ENCODE measurements at regions not wholly inside any gene's neighbourhood (a gene's known extent, or its start where the extent isn't known, plus 50 kb on each side); places are given as distances from the start of the nearest gene placed in this dataset.

DNA sequence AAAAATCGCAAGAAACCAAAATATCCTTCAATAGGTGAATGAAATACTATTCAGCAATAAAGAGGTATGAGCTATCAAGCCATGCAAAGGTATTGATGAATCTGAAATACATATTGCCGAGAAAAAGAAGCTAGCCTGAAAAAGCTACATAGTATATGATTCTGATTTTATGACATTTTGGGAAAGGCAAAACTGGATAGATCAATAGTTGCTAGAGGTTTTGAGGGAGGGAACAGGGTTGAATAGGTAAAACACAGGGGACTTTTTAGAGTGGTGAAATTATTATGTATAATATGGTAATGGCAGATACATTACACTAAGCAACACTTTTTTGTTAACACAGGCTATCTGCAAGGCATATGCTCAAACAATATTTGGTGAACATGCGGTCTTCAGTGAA lies 327.6 kb upstream of the ADAMTSL1 start:
- H3K4me3 ChIP-seq (ENCODE audit: low read length in 2 of 2), result no peak overlapping the region
- H3K79me1 ChIP-seq (ENCODE audit: low read depth, low read length), result no peaks in the 10 kb centered on the region
- no peak overlapping the region for H2BK15ac ChIP-seq (ENCODE audit: low read length)
- no peaks in the 10 kb centered on the region for H3K27me3 ChIP-seq (ENCODE audit: control insufficient read depth in 3 of 3, insufficient read depth in 3 of 3, low read depth in 1 of 3, low read length in 3 of 3)
- H4K8ac ChIP-seq (ENCODE audit: low read depth, low read length), result no peak overlapping the region
- no peak overlapping the region for H2BK5ac ChIP-seq (ENCODE audit: low read length)
- H3K4me2 ChIP-seq (ENCODE audit: insufficient read depth, low read length, poor library complexity, severe bottlenecking), result no peak overlapping the region
- no peak overlapping the region for H2AK5ac ChIP-seq (ENCODE audit: low read depth, low read length)
- no peak overlapping the region for H4K91ac ChIP-seq (ENCODE audit: low read depth, low read length, poor library complexity)
- DNase-seq (ENCODE audit: low spot score), result no peak
- no peak overlapping the region for H3K27ac ChIP-seq (replicated peaks; ENCODE audit: low read length)
- H3K4ac ChIP-seq (ENCODE audit: low read length), result no peak overlapping the region
- no peak overlapping the region for H2BK120ac ChIP-seq (ENCODE audit: low read depth, low read length)
- WGBS, 2 donors (ENCODE audit: extremely low coverage in 2 of 2, insufficient read length in 2 of 2, insufficient replicate concordance in 1 of 2), result no CpG with 5 or more reads among the region's 3 CpGs
- H3K18ac ChIP-seq (ENCODE audit: low read length), result no peak overlapping the region
- no peak overlapping the region for H3K14ac ChIP-seq (ENCODE audit: low read length)
- no peak overlapping the region for H2BK12ac ChIP-seq (ENCODE audit: low read length)
- H2AFZ ChIP-seq (ENCODE audit: low read length), result no peak overlapping the region
- H3K36me3 ChIP-seq (replicated peaks in 1 of 2; ENCODE audit: control insufficient read depth in 2 of 2, insufficient read depth in 2 of 2, low read length in 2 of 2), result no peaks in the 10 kb centered on the region
- no peaks in the 10 kb centered on the region for H3K9me3 ChIP-seq (replicated peaks in 1 of 2; ENCODE audit: control insufficient read depth in 2 of 2, insufficient read depth in 1 of 2, low read depth in 1 of 2, low read length in 2 of 2)
- no peak overlapping the region for H3K9ac ChIP-seq (ENCODE audit: low read depth, low read length, poor library complexity)
- no peak overlapping the region for H3K23ac ChIP-seq (ENCODE audit: low read depth, low read length, poor library complexity)
- peaks cover 3% of the 10 kb centered on the region in 2 donors for H3K4me1 ChIP-seq (ENCODE audit: control insufficient read depth in 2 of 2, insufficient read depth in 1 of 2, low read depth in 1 of 2, low read length in 2 of 2)

DNA sequence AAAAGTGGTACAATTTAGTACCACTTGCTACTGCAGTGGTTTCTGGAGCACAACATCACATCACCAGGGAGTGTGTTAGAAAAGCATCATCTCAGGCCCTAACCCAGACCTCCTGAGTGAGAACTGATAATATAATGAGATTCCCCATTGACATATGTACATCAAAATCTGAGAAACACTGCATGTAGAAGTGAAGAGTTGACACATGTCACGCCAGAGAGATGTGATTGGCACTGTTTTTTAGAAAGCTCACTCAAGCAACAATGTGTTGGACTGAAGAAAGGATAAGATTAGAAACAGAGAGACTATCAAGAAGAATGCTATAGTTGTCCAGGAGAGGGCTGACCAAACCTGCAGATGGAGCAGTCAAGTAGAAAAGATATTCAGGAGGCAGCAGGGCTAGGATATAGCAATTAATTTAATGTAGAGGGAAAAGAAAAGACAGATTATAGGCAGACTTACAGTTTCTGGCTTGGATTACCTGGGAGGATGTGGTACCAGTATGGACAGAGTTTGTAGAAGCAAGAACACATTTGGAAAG lies 324.4 kb upstream of the ADAMTSL1 start:
- Histone ChIP-seq H3K4me3 (ENCODE audit: low read length in 2 of 2) (no peak overlapping the region), H3K14ac (ENCODE audit: low read length) (no peak overlapping the region), H3K4me2 (ENCODE audit: insufficient read depth, low read length, poor library complexity, severe bottlenecking) (no peak overlapping the region), H4K91ac (ENCODE audit: low read depth, low read length, poor library complexity) (no peak overlapping the region), H2BK5ac (ENCODE audit: low read length) (no peak overlapping the region), H3K9ac (ENCODE audit: low read depth, low read length, poor library complexity) (no peak overlapping the region), H3K36me3 (replicated peaks in 1 of 2; ENCODE audit: control insufficient read depth in 2 of 2, insufficient read depth in 2 of 2, low read length in 2 of 2) (no peaks in the 10 kb centered on the region), H3K18ac (ENCODE audit: low read length) (no peak overlapping the region), H3K4me1 (ENCODE audit: control insufficient read depth in 2 of 2, insufficient read depth in 1 of 2, low read depth in 1 of 2, low read length in 2 of 2) (no peaks in the 10 kb centered on the region), H2AK5ac (ENCODE audit: low read depth, low read length) (no peak overlapping the region), H2BK12ac (ENCODE audit: low read length) (no peak overlapping the region), H3K27ac (replicated peaks; ENCODE audit: low read length) (no peak overlapping the region), H2BK15ac (ENCODE audit: low read length) (no peak overlapping the region), H3K9me3 (replicated peaks in 1 of 2; ENCODE audit: control insufficient read depth in 2 of 2, insufficient read depth in 1 of 2, low read depth in 1 of 2, low read length in 2 of 2) (no peaks in the 10 kb centered on the region), H2BK120ac (ENCODE audit: low read depth, low read length) (no peak overlapping the region), H2AFZ (ENCODE audit: low read length) (no peak overlapping the region), H3K79me1 (ENCODE audit: low read depth, low read length) (no peaks in the 10 kb centered on the region), H3K27me3 (ENCODE audit: control insufficient read depth in 3 of 3, insufficient read depth in 3 of 3, low read depth in 1 of 3, low read length in 3 of 3) (no peaks in the 10 kb centered on the region), H3K23ac (ENCODE audit: low read depth, low read length, poor library complexity) (no peak overlapping the region), H4K8ac (ENCODE audit: low read depth, low read length) (no peak overlapping the region), H3K4ac (ENCODE audit: low read length) (no peak overlapping the region)
- no CpG with 5 or more reads among the region's 1 CpG for WGBS, 2 donors (ENCODE audit: extremely low coverage in 2 of 2, insufficient read length in 2 of 2, insufficient replicate concordance in 1 of 2)
- DNase-seq (ENCODE audit: low spot score), result no peak

DNA sequence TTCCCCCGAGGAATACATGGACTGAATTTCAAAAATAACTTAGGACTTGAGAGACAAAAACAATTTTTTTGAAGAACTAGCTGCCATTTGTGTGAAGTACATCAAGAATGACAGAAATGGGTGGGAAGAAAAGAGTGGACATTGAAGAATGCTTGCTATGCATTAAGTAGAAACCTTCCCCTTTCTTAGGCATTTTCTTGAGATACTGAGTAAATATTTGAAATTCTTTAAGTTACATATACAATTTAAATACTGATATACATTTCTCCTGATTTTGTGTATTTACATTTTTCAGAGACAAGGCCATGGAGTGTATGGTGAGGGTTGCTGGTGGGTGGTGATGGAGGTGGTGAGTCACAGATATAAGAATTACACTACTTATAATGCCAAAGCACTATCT lies 319.3 kb upstream of the ADAMTSL1 start:
- Histone ChIP-seq H2BK120ac (ENCODE audit: low read depth, low read length) (no peak overlapping the region), H2BK15ac (ENCODE audit: low read length) (no peak overlapping the region), H3K18ac (ENCODE audit: low read length) (no peak overlapping the region), H3K79me1 (ENCODE audit: low read depth, low read length) (no peaks in the 10 kb centered on the region), H2AFZ (ENCODE audit: low read length) (no peak overlapping the region), H4K91ac (ENCODE audit: low read depth, low read length, poor library complexity) (no peak overlapping the region), H3K4me2 (ENCODE audit: insufficient read depth, low read length, poor library complexity, severe bottlenecking) (no peak overlapping the region), H3K36me3 (replicated peaks in 1 of 2; ENCODE audit: control insufficient read depth in 2 of 2, insufficient read depth in 2 of 2, low read length in 2 of 2) (no peaks in the 10 kb centered on the region), H2AK5ac (ENCODE audit: low read depth, low read length) (no peak overlapping the region), H3K9ac (ENCODE audit: low read depth, low read length, poor library complexity) (no peak overlapping the region), H3K4ac (ENCODE audit: low read length) (no peak overlapping the region), H3K23ac (ENCODE audit: low read depth, low read length, poor library complexity) (no peak overlapping the region), H3K4me1 (ENCODE audit: control insufficient read depth in 2 of 2, insufficient read depth in 1 of 2, low read depth in 1 of 2, low read length in 2 of 2) (no peaks in the 10 kb centered on the region), H3K4me3 (ENCODE audit: low read length in 2 of 2) (no peak overlapping the region), H3K14ac (ENCODE audit: low read length) (no peak overlapping the region), H2BK5ac (ENCODE audit: low read length) (no peak overlapping the region), H4K8ac (ENCODE audit: low read depth, low read length) (no peak overlapping the region), H3K27me3 (ENCODE audit: control insufficient read depth in 3 of 3, insufficient read depth in 3 of 3, low read depth in 1 of 3, low read length in 3 of 3) (no peaks in the 10 kb centered on the region), H3K9me3 (replicated peaks in 1 of 2; ENCODE audit: control insufficient read depth in 2 of 2, insufficient read depth in 1 of 2, low read depth in 1 of 2, low read length in 2 of 2) (no peaks in the 10 kb centered on the region), H2BK12ac (ENCODE audit: low read length) (no peak overlapping the region), H3K27ac (replicated peaks; ENCODE audit: low read length) (no peak overlapping the region)
- no peak for DNase-seq (ENCODE audit: low spot score)
- WGBS, 2 donors (ENCODE audit: extremely low coverage in 2 of 2, insufficient read length in 2 of 2, insufficient replicate concordance in 1 of 2), result no CpG with 5 or more reads among the region's 1 CpG

DNA sequence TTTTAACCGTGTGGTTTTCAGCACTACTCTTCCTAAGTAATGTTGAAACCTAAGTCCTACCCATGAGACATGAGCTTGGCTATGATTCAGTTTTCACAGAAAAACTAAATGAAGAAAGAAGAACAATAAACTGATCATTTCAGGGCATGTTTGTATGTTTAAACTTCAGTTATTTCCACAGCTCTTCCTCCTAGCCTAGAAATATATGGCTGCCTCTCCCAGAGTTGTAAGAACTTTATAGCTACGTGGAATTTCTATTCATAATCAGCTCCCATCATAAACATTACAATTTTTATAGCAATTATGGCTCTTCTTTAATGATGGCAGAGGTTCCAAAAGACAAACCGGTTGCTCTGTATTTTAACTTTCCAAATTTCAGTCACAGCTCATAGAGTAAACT lies 314.7 kb upstream of the ADAMTSL1 start:
- Histone ChIP-seq H3K4me3 (ENCODE audit: low read length in 2 of 2) (no peak overlapping the region), H3K4me1 (ENCODE audit: control insufficient read depth in 2 of 2, insufficient read depth in 1 of 2, low read depth in 1 of 2, low read length in 2 of 2) (no peaks in the 10 kb centered on the region), H2AFZ (ENCODE audit: low read length) (no peak overlapping the region), H4K8ac (ENCODE audit: low read depth, low read length) (no peak overlapping the region), H3K79me1 (ENCODE audit: low read depth, low read length) (no peaks in the 10 kb centered on the region), H2BK5ac (ENCODE audit: low read length) (no peak overlapping the region), H3K27ac (replicated peaks; ENCODE audit: low read length) (no peak overlapping the region), H3K36me3 (replicated peaks in 1 of 2; ENCODE audit: control insufficient read depth in 2 of 2, insufficient read depth in 2 of 2, low read length in 2 of 2) (no peaks in the 10 kb centered on the region), H3K27me3 (ENCODE audit: control insufficient read depth in 3 of 3, insufficient read depth in 3 of 3, low read depth in 1 of 3, low read length in 3 of 3) (no peaks in the 10 kb centered on the region), H3K4me2 (ENCODE audit: insufficient read depth, low read length, poor library complexity, severe bottlenecking) (no peak overlapping the region), H2BK120ac (ENCODE audit: low read depth, low read length) (no peak overlapping the region), H3K23ac (ENCODE audit: low read depth, low read length, poor library complexity) (no peak overlapping the region), H2AK5ac (ENCODE audit: low read depth, low read length) (no peak overlapping the region), H3K9me3 (replicated peaks in 1 of 2; ENCODE audit: control insufficient read depth in 2 of 2, insufficient read depth in 1 of 2, low read depth in 1 of 2, low read length in 2 of 2) (no peaks in the 10 kb centered on the region), H2BK15ac (ENCODE audit: low read length) (no peak overlapping the region), H3K18ac (ENCODE audit: low read length) (no peak overlapping the region), H2BK12ac (ENCODE audit: low read length) (no peak overlapping the region), H3K14ac (ENCODE audit: low read length) (no peak overlapping the region), H4K91ac (ENCODE audit: low read depth, low read length, poor library complexity) (no peak overlapping the region), H3K9ac (ENCODE audit: low read depth, low read length, poor library complexity) (no peak overlapping the region), H3K4ac (ENCODE audit: low read length) (no peak overlapping the region)
- no peak for DNase-seq (ENCODE audit: low spot score)
- WGBS, 2 donors (ENCODE audit: extremely low coverage in 2 of 2, insufficient read length in 2 of 2, insufficient replicate concordance in 1 of 2), result no CpG with 5 or more reads among the region's 3 CpGs
